SK-N-MC (cell line): ENCODE measurements at regions not wholly inside any gene's neighbourhood (a gene's known extent, or its start where the extent isn't known, plus 50 kb on each side); places are given as distances from the start of the nearest gene placed in this dataset.

Experiments
- EZH2 ChIP-seq: fragments of 200-600 bp; sonication (generic); IDR thresholded peaks from one replicate; pipeline ENCODE4 v1.6.1; 2017; ENCODE audit warnings: antibody characterized with exemption
- POLR2AphosphoS5 ChIP-seq: IDR thresholded peaks from 2 replicates; pipeline ENCODE4 v1.6.1; 2012; ENCODE audit warnings: mild to moderate bottlenecking, low read depth, low read length, borderline replicate concordance

GRCh38 chr5:162324328-162324727 lies 256.8 kb downstream of the GABRG2 start:
- TF ChIP-seq POLR2AphosphoS5: no peak
- TF ChIP-seq EZH2: no peak
